Neural cell (in vitro differentiated cells): ENCODE measurements at regions not wholly inside any gene's neighbourhood (a gene's known extent, or its start where the extent isn't known, plus 50 kb on each side); places are given as distances from the start of the nearest gene placed in this dataset.

ENCODE experiments used
- H2AFZ ChIP-seq: fragments of 200-600, 300-800 bp; sonication (generic), shearing (Covaris generic); 2 replicates; pipeline ENCODE4 v1.6.0; 2014; ENCODE audit warnings: low read depth, mild to moderate bottlenecking, antibody characterized with exemption, low read length, moderate library complexity
- H3F3A ChIP-seq: fragments of 200-600 bp; shearing (Covaris generic); 2 replicates; pipeline ENCODE4 v1.6.1; 2016; ENCODE audit warnings: mild to moderate bottlenecking, moderate library complexity, mixed read lengths, antibody characterized with exemption, low read length; ENCODE audit not compliant: insufficient read depth, poor library complexity, severe bottlenecking
- H3K27ac ChIP-seq: fragments of 200-600, 300-800 bp; sonication (generic), shearing (Covaris generic); 2 replicates; pipeline ENCODE4 v1.5.1; 2014; ENCODE audit warnings: mild to moderate bottlenecking, low read length, moderate library complexity
- H3K27me3 ChIP-seq: fragments of 300-800, 200-600 bp; sonication (generic), shearing (Covaris generic); 2 replicates; pipeline ENCODE4 v1.6.0; 2014; ENCODE audit warnings: mild to moderate bottlenecking, low read depth, low read length, moderate library complexity; ENCODE audit not compliant: insufficient read depth
- H3K36me3 ChIP-seq: fragments of 300-800, 200-600 bp; sonication (generic), shearing (Covaris generic); 2 replicates; pipeline ENCODE4 v1.5.1; 2014; ENCODE audit warnings: mild to moderate bottlenecking, antibody characterized with exemption, low read length, moderate library complexity; ENCODE audit not compliant: insufficient read depth
- H3K4me2 ChIP-seq: fragments of 300-800, 200-600 bp; sonication (generic), shearing (Covaris generic); 2 replicates; pipeline ENCODE4 v1.6.0; 2014; ENCODE audit warnings: mild to moderate bottlenecking, low read length
- H3K4me3 ChIP-seq: fragments of 300-800, 200-600 bp; sonication (generic), shearing (Covaris generic); 2 replicates; pipeline ENCODE4 v1.5.1; 2014; ENCODE audit warnings: mild to moderate bottlenecking, low read length, moderate library complexity
- H3K79me2 ChIP-seq: fragments of 200-600 bp; shearing (Covaris generic); replicated peaks from 2 replicates; pipeline ENCODE4 v1.6.0; 2014; ENCODE audit warnings: mild to moderate bottlenecking, low read length, moderate library complexity; ENCODE audit not compliant: insufficient read depth
- H3K9ac ChIP-seq: fragments of 300-800, 200-600 bp; sonication (generic), shearing (Covaris generic); 2 replicates; pipeline ENCODE4 v1.6.1; 2016; ENCODE audit warnings: mild to moderate bottlenecking, low read length, mixed read lengths
- H3K9me2 ChIP-seq: fragments of 200-600 bp; shearing (Covaris generic); 2 replicates; pipeline ENCODE4 v1.6.1; 2016; ENCODE audit warnings: mild to moderate bottlenecking, low read length, mixed read lengths; ENCODE audit not compliant: insufficient read depth
- H3K9me3 ChIP-seq: fragments of 200-600, 300-800 bp; sonication (generic), shearing (Covaris generic); 2 replicates; pipeline ENCODE4 v1.6.1; 2016; ENCODE audit warnings: mild to moderate bottlenecking, mixed run types, low read length, moderate library complexity, mixed read lengths
- H4K20me1 ChIP-seq: fragments of 200-600 bp; shearing (Covaris generic); 2 replicates; pipeline ENCODE4 v1.6.1; 2016; ENCODE audit warnings: mild to moderate bottlenecking, mixed run types; ENCODE audit not compliant: insufficient read depth
- EP300 ChIP-seq: fragments of 450-650 bp; conservative IDR thresholded peaks from 2 replicates; pipeline ENCODE4 v1.6.1; 2014; ENCODE audit warnings: antibody characterized with exemption, mild to moderate bottlenecking, moderate library complexity; ENCODE audit not compliant: poor library complexity, severe bottlenecking
- EZH2 ChIP-seq: fragments of 200-600, 300-800 bp; shearing (Covaris generic), sonication (generic); IDR thresholded peaks from 2 replicates; pipeline ENCODE4 v1.6.1; 2014; ENCODE audit warnings: antibody characterized with exemption, low read length, borderline replicate concordance, mild to moderate bottlenecking; ENCODE audit not compliant: insufficient read depth, poor library complexity, severe bottlenecking
- MXI1 ChIP-seq: fragments of 450-650 bp; conservative IDR thresholded peaks from 2 replicates; pipeline ENCODE4 v1.6.1; 2014; ENCODE audit warnings: antibody characterized with exemption, mild to moderate bottlenecking; ENCODE audit not compliant: poor library complexity, severe bottlenecking
- POLR2AphosphoS5 ChIP-seq: IDR thresholded peaks from 2 replicates; pipeline ENCODE4 v1.6.1; 2012
- RAD21 ChIP-seq: fragments of 450-650 bp; conservative IDR thresholded peaks from 2 replicates; pipeline ENCODE4 v1.6.1; 2014; ENCODE audit warnings: antibody characterized with exemption, mild to moderate bottlenecking, moderate library complexity
- SMC3 ChIP-seq: fragments of 450-650 bp; conservative IDR thresholded peaks from 2 replicates; pipeline ENCODE4 v1.6.1; 2014; ENCODE audit warnings: antibody characterized with exemption, mild to moderate bottlenecking, moderate library complexity; ENCODE audit not compliant: poor library complexity
- TAF1 ChIP-seq: IDR thresholded peaks from 2 replicates; pipeline ENCODE4 v1.6.1; 2012; ENCODE audit warnings: low read depth
- TF ChIP-seq, protein P1 (sequence below): fragments of 450-650 bp; IDR thresholded peaks from 2 replicates; pipeline ENCODE4 v1.5.1; 2014; ENCODE audit warnings: antibody characterized with exemption, mild to moderate bottlenecking, moderate library complexity; ENCODE audit not compliant: poor library complexity, severe bottlenecking
- TF ChIP-seq, protein P2 (sequence below): IDR thresholded peaks from 2 replicates; pipeline ENCODE4 v1.6.1; 2012; ENCODE audit warnings: borderline replicate concordance

DNA sequence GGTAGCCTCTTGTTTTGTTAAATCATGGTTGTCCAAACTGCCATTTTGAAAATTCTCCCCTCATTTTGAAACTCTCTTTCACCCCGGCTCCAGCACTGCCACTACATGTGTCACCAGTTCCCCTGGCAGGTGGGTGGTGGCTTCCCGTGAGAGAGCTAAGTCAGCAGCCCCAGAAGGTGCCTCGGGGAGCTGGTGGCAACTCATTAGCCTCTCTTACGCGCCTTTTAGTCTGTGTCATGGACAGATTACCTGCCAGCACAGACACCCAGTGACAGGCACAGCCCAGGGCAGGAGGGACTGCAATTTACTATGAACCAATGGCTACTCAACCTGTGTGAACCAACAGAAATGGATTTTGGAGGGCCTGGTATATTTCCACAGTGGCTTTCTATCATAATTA, 147.1 kb upstream of the SASH1 start:
- Histone ChIP-seq H3K9me3 (no peaks in the 10 kb centered on the region), H3K79me2 (no peaks in the 10 kb centered on the region), H3K9ac (no peak overlapping the region), H4K20me1 (no peaks in the 10 kb centered on the region), H3K4me2 (no peak overlapping the region), H2AFZ (no peak overlapping the region), H3K27ac (no peak overlapping the region), H3K4me3 (no peak overlapping the region), H3K27me3 (no peaks in the 10 kb centered on the region), H3F3A (no peaks in the 10 kb centered on the region), H3K9me2 (no peaks in the 10 kb centered on the region), H3K36me3 (no peaks in the 10 kb centered on the region)
- TF ChIP-seq RAD21 (no peak), EZH2 (no peak), SMC3 (no peak), MXI1 (no peak), EP300 (no peak), TAF1 (no peak), POLR2AphosphoS5 (no peak)
- TF ChIP-seq, protein P1, sequence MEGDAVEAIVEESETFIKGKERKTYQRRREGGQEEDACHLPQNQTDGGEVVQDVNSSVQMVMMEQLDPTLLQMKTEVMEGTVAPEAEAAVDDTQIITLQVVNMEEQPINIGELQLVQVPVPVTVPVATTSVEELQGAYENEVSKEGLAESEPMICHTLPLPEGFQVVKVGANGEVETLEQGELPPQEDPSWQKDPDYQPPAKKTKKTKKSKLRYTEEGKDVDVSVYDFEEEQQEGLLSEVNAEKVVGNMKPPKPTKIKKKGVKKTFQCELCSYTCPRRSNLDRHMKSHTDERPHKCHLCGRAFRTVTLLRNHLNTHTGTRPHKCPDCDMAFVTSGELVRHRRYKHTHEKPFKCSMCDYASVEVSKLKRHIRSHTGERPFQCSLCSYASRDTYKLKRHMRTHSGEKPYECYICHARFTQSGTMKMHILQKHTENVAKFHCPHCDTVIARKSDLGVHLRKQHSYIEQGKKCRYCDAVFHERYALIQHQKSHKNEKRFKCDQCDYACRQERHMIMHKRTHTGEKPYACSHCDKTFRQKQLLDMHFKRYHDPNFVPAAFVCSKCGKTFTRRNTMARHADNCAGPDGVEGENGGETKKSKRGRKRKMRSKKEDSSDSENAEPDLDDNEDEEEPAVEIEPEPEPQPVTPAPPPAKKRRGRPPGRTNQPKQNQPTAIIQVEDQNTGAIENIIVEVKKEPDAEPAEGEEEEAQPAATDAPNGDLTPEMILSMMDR: no peak
- TF ChIP-seq, protein P2, sequence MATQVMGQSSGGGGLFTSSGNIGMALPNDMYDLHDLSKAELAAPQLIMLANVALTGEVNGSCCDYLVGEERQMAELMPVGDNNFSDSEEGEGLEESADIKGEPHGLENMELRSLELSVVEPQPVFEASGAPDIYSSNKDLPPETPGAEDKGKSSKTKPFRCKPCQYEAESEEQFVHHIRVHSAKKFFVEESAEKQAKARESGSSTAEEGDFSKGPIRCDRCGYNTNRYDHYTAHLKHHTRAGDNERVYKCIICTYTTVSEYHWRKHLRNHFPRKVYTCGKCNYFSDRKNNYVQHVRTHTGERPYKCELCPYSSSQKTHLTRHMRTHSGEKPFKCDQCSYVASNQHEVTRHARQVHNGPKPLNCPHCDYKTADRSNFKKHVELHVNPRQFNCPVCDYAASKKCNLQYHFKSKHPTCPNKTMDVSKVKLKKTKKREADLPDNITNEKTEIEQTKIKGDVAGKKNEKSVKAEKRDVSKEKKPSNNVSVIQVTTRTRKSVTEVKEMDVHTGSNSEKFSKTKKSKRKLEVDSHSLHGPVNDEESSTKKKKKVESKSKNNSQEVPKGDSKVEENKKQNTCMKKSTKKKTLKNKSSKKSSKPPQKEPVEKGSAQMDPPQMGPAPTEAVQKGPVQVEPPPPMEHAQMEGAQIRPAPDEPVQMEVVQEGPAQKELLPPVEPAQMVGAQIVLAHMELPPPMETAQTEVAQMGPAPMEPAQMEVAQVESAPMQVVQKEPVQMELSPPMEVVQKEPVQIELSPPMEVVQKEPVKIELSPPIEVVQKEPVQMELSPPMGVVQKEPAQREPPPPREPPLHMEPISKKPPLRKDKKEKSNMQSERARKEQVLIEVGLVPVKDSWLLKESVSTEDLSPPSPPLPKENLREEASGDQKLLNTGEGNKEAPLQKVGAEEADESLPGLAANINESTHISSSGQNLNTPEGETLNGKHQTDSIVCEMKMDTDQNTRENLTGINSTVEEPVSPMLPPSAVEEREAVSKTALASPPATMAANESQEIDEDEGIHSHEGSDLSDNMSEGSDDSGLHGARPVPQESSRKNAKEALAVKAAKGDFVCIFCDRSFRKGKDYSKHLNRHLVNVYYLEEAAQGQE: no peak

DNA sequence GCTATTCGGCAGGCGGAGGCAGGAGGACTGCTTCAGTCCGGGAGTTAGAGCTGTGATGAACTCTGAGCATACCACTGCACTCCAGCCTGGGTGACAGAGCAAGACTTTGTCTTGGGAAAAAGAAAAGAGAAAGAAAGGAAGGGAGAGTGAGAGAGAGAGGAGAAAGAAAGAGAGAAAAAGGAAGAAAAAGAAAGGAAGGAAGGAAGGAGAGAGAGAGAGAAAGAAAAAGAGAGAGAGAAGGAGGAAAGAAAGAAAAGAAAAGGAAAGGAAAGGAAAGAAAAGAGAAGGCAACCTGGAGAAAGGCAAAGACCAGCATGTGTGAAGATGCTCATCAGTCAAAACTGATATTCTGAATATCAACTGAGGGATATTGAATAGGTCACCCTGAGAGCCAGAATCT, 143.1 kb upstream of the SASH1 start:
- TF ChIP-seq RAD21 (no peak), MXI1 (no peak), EZH2 (no peak), EP300 (no peak), TAF1 (no peak)
- TF ChIP-seq, protein P2: no peak
- no peaks in the 10 kb centered on the region for H3K36me3 ChIP-seq
- no peaks in the 10 kb centered on the region for H3K27me3 ChIP-seq
- no peaks in the 10 kb centered on the region for H3K9me2 ChIP-seq
- H3F3A ChIP-seq: no peaks in the 10 kb centered on the region
- H3K9me3 ChIP-seq: no peaks in the 10 kb centered on the region
- H2AFZ ChIP-seq: no peak overlapping the region
- no peak overlapping the region for H3K27ac ChIP-seq
- no peaks in the 10 kb centered on the region for H4K20me1 ChIP-seq
- no peak overlapping the region for H3K4me3 ChIP-seq
- no peak overlapping the region for H3K4me2 ChIP-seq
- no peaks in the 10 kb centered on the region for H3K79me2 ChIP-seq
- H3K9ac ChIP-seq: no peak overlapping the region
